NCI-H1417 (cell line): ENCODE measurements at regions not wholly inside any gene's neighbourhood (a gene's known extent, or its start where the extent isn't known, plus 50 kb on each side); places are given as distances from the start of the nearest gene placed in this dataset.
"Not testable (repeated sequence)": the region's sequence is repeated elsewhere in the genome, so short reads cannot be mapped to it uniquely, and the experiment has no call there.

Source experiments
- DNase-seq, 3 experiments: peaks; one replicate each; lab custom pipeline; 2025; lab: John Stamatoyannopoulos, UW

GRCh38 chrX:43375136-43375535 lies 281.0 kb upstream of the MAOA start:
- no peak for DNase-seq

GRCh38 chrX:43380704-43381103 lies 275.4 kb upstream of the MAOA start:
- no peak for DNase-seq

- no peak for DNase-seq
Observed at GRCh38 chrX:43386875-43387274, 269.2 kb upstream of the MAOA start.

GRCh38 chrX:43405191-43405590 lies 250.9 kb upstream of the MAOA start:
- DNase-seq: no peak

- DNase-seq: no peak
Observed at GRCh38 chrX:43423876-43424275, 232.2 kb upstream of the MAOA start.

- no peak for DNase-seq
Observed at GRCh38 chrX:43436517-43436916, 219.6 kb upstream of the MAOA start.

- DNase-seq: no peak
Observed at GRCh38 chrX:43446752-43447151, 209.3 kb upstream of the MAOA start.

- DNase-seq: no peak
Observed at GRCh38 chrX:43448688-43449087, 207.4 kb upstream of the MAOA start.

GRCh38 chrX:43450355-43450754 lies 205.7 kb upstream of the MAOA start:
- DNase-seq: no peak

GRCh38 chrX:43451976-43452686 lies 204.0 kb upstream of the MAOA start:
- DNase-seq: not testable (repeated sequence)

- no peak for DNase-seq
Observed at GRCh38 chrX:43456063-43456462, 200.0 kb upstream of the MAOA start.

- DNase-seq: no peak
Observed at GRCh38 chrX:43456906-43457305, 199.2 kb upstream of the MAOA start.

GRCh38 chrX:43467608-43468234 lies 188.4 kb upstream of the MAOA start:
- DNase-seq: no peak

GRCh38 chrX:43469391-43470054 lies 186.6 kb upstream of the MAOA start:
- no peak for DNase-seq

GRCh38 chrX:43474321-43474720 lies 181.8 kb upstream of the MAOA start:
- no peak for DNase-seq

- no peak for DNase-seq
Observed at GRCh38 chrX:43479070-43479469, 177.0 kb upstream of the MAOA start.

- no peak for DNase-seq
Observed at GRCh38 chrX:43479850-43480249, 176.2 kb upstream of the MAOA start.

- DNase-seq: no peak
Observed at GRCh38 chrX:43481576-43481975, 174.5 kb upstream of the MAOA start.

- no peak for DNase-seq
Observed at GRCh38 chrX:43493756-43494155, 162.3 kb upstream of the MAOA start.

GRCh38 chrX:43500246-43500645 lies 155.9 kb upstream of the MAOA start:
- no peak for DNase-seq

GRCh38 chrX:43500996-43501694 lies 155.0 kb upstream of the MAOA start:
- DNase-seq: no peak

GRCh38 chrX:43504394-43504793 lies 151.7 kb upstream of the MAOA start:
- DNase-seq: no peak

GRCh38 chrX:43505769-43506168 lies 150.3 kb upstream of the MAOA start:
- no peak for DNase-seq
